IMR-90 (cell line): ENCODE measurements at regions not wholly inside any gene's neighbourhood (a gene's known extent, or its start where the extent isn't known, plus 50 kb on each side); places are given as distances from the start of the nearest gene placed in this dataset.

Source experiments
- ATAC-seq: fragments of 200-7000 bp; cut with Tn5 transposase; 2 replicates; pipeline ENCODE4 v1.9.1; 2020; ENCODE audit warnings: low read depth, mild to moderate bottlenecking, moderate library complexity
- BruUV-seq: library from RNA; stranded (reverse); fragments of 400-500 nt; replicated peaks from 2 replicates; lab custom pipeline; 2021; lab: Mats Ljungman, UMichigan
- CTCF ChIA-PET: fragments of 300-600 bp; formaldehyde crosslinking; extraction: SDS; loops from one replicate; lab custom pipeline; 2021; ENCODE audit warnings: antibody characterized with exemption; lab: Yijun Ruan, JAX
- POLR2A ChIA-PET: fragments of 300-600 bp; sonication (Branson Sonifier 250); formaldehyde crosslinking; loops from one replicate; lab custom pipeline; 2022; ENCODE audit warnings: antibody characterized with exemption; ENCODE audit not compliant: unreplicated experiment; lab: Charles Lee
- DNase-seq: peaks from one replicate; pipeline ENCODE4 v3.0.0; 2013
- H2AFZ ChIP-seq: replicated peaks from 2 replicates; pipeline ENCODE3; 2013; ENCODE audit warnings: low read length, mild to moderate bottlenecking; ENCODE audit not compliant: poor library complexity
- H2AK5ac ChIP-seq: 2 replicates; pipeline ENCODE4 v1.6.1; 2013; ENCODE audit warnings: low read depth, low read length, inconsistent platforms
- H2AK9ac ChIP-seq: replicated peaks from 2 replicates; pipeline ENCODE3; 2013; ENCODE audit warnings: mild to moderate bottlenecking, low read depth, low read length, moderate library complexity; ENCODE audit not compliant: poor library complexity
- H2BK120ac ChIP-seq: 2 replicates; pipeline ENCODE4 v1.6.1; 2013; ENCODE audit warnings: low read depth, low read length, inconsistent platforms
- H2BK15ac ChIP-seq: 3 replicates; pipeline ENCODE4 v1.6.1; 2013; ENCODE audit warnings: low read depth, low read length, inconsistent platforms
- H2BK20ac ChIP-seq: 2 replicates; pipeline ENCODE4 v1.6.1; 2013; ENCODE audit warnings: low read depth, mild to moderate bottlenecking, inconsistent platforms, low read length, moderate library complexity
- H2BK5ac ChIP-seq: 2 replicates; pipeline ENCODE4 v1.6.1; 2013; ENCODE audit warnings: mild to moderate bottlenecking, low read depth, low read length, inconsistent platforms; ENCODE audit not compliant: poor library complexity, severe bottlenecking
- H3K14ac ChIP-seq: replicated peaks from 2 replicates; pipeline ENCODE4 v1.6.1; 2013; ENCODE audit warnings: low read depth, low read length, inconsistent platforms
- H3K18ac ChIP-seq: 2 replicates; pipeline ENCODE4 v1.6.1; 2013; ENCODE audit warnings: low read depth, low read length, control low read depth
- H3K23ac ChIP-seq: 2 replicates; pipeline ENCODE4 v1.6.1; 2013; ENCODE audit warnings: low read depth, low read length, inconsistent platforms
- H3K27ac ChIP-seq: 2 replicates; pipeline ENCODE4 v1.5.1; 2013; ENCODE audit warnings: mild to moderate bottlenecking, control low read depth, low read length; ENCODE audit not compliant: insufficient read depth
- H3K27me3 ChIP-seq: 2 replicates; pipeline ENCODE4 v1.6.1; 2013; ENCODE audit warnings: low read length; ENCODE audit not compliant: control insufficient read depth, insufficient read depth
- H3K36me3 ChIP-seq: 2 replicates; pipeline ENCODE4 v1.6.1; 2013; ENCODE audit warnings: low read length, mixed read lengths; ENCODE audit not compliant: control insufficient read depth, insufficient read depth
- H3K4ac ChIP-seq: 2 replicates; pipeline ENCODE4 v1.6.1; 2013; ENCODE audit warnings: low read depth, low read length, inconsistent platforms
- H3K4me1 ChIP-seq: 2 replicates; pipeline ENCODE4 v1.6.1; 2013; ENCODE audit warnings: low read length, mixed read lengths; ENCODE audit not compliant: control insufficient read depth, insufficient read depth
- H3K4me2 ChIP-seq: 2 replicates; pipeline ENCODE4 v1.6.1; 2013; ENCODE audit warnings: low read depth, mild to moderate bottlenecking, control low read depth, low read length, moderate library complexity
- H3K4me3 ChIP-seq: 2 replicates; pipeline ENCODE4 v1.5.1; 2013; ENCODE audit warnings: low read depth, mild to moderate bottlenecking, control low read depth, low read length, moderate library complexity; ENCODE audit not compliant: insufficient read depth
- H3K56ac ChIP-seq: 2 replicates; pipeline ENCODE4 v1.6.1; 2013; ENCODE audit warnings: low read length, inconsistent platforms; ENCODE audit not compliant: insufficient read depth; ENCODE audit errors: extremely low read depth
- H3K79me1 ChIP-seq, 2 experiments: 2 replicates each; pipeline ENCODE4 v1.6.1; 2013; ENCODE audit warnings: low read length in 2 of 2, inconsistent platforms in 1 of 2, low read depth in 1 of 2
- H3K9ac ChIP-seq: 2 replicates; pipeline ENCODE4 v1.6.1; 2013; ENCODE audit warnings: low read depth, low read length, control low read depth
- H3K9me1 ChIP-seq: 2 replicates; pipeline ENCODE4 v1.6.1; 2013; ENCODE audit warnings: low read length, inconsistent platforms; ENCODE audit not compliant: insufficient read depth
- H3K9me3 ChIP-seq: 2 replicates; pipeline ENCODE4 v1.6.1; 2013; ENCODE audit warnings: low read length; ENCODE audit not compliant: control insufficient read depth, insufficient read depth
- H4K20me1 ChIP-seq: 2 replicates; pipeline ENCODE4 v1.6.1; 2013; ENCODE audit warnings: low read length, inconsistent platforms; ENCODE audit not compliant: insufficient read depth
- H4K5ac ChIP-seq: 2 replicates; pipeline ENCODE4 v1.6.1; 2013; ENCODE audit warnings: mild to moderate bottlenecking, low read depth, low read length, control low read depth
- H4K8ac ChIP-seq, 2 experiments: 2 replicates each; pipeline ENCODE4 v1.6.1; 2013; ENCODE audit warnings: low read depth in 2 of 2, low read length in 2 of 2, control low read depth in 1 of 2, inconsistent platforms in 1 of 2
- H4K91ac ChIP-seq: 2 replicates; pipeline ENCODE4 v1.6.1; 2013; ENCODE audit warnings: low read depth, low read length, inconsistent platforms; ENCODE audit not compliant: insufficient read depth
- BHLHE40 ChIP-seq: fragments of 150-350 bp; IDR thresholded peaks from 2 replicates; pipeline ENCODE4 v1.6.1; 2016; ENCODE audit warnings: mild to moderate bottlenecking, low read depth, low read length
- CEBPB ChIP-seq: IDR thresholded peaks from 2 replicates; pipeline ENCODE4 v1.6.1; 2012; ENCODE audit warnings: low read depth, low read length, improper control_type of control experiment
- FOS ChIP-seq: fragments of 150-350 bp; IDR thresholded peaks from 2 replicates; pipeline ENCODE4 v1.6.1; 2016; ENCODE audit warnings: low read depth, low read length
- MAFK ChIP-seq: IDR thresholded peaks from 2 replicates; pipeline ENCODE4 v1.6.1; 2012; ENCODE audit warnings: low read depth, low read length, improper control_type of control experiment
- NFE2L2 ChIP-seq: fragments of 150-350 bp; IDR thresholded peaks from 2 replicates; pipeline ENCODE4 v1.6.1; 2016; ENCODE audit warnings: low read depth, mild to moderate bottlenecking, low read length
- POLR2A ChIP-seq: IDR thresholded peaks from 2 replicates; pipeline ENCODE4 v1.6.1; 2012; ENCODE audit warnings: mild to moderate bottlenecking, low read depth, low read length
- RAD21 ChIP-seq: IDR thresholded peaks from 2 replicates; pipeline ENCODE4 v1.6.1; 2012; ENCODE audit warnings: low read length, improper control_type of control experiment
- RFX5 ChIP-seq: IDR thresholded peaks from 2 replicates; pipeline ENCODE4 v1.8.0; 2012; ENCODE audit warnings: low read depth, mild to moderate bottlenecking, low read length, moderate library complexity
- WGBS, 2 experiments: methylation state at CpG; one replicate each; pipeline versions ENCODE4 v1.1.5 to v1.1.7; 2013; ENCODE audit warnings: missing lambda C conversion rate in 2 of 2; ENCODE audit not compliant: insufficient read length in 1 of 2; ENCODE audit errors: extremely low coverage in 2 of 2; 5-methylcytosine and 5-hydroxymethylcytosine counted together
- dilution Hi-C: fragments of 300-500 bp; cut with HindIII; formaldehyde crosslinking; loops from one replicate; pipeline ENCODE4 v1.14.3; 2018; ENCODE audit warnings: low sequenced_read_pairs; ENCODE audit not compliant: unreplicated experiment
- in situ Hi-C: fragments of 300-500 bp; cut with MboI; formaldehyde crosslinking; loops from 3 replicates; pipeline ENCODE4 v1.14.3; 2019; ENCODE audit warnings: low sequenced_read_pairs, inconsistent platforms, mixed read lengths
- intact Hi-C: fragments of 100-400 bp; cut with micrococcal nuclease; formaldehyde crosslinking; loops from 2 replicates; pipeline ENCODE4 v1.10.0; 2022
- TF ChIP-seq, protein P1 (sequence below): fragments of 150-350 bp; IDR thresholded peaks from 2 replicates; pipeline ENCODE4 v1.6.1; 2016; ENCODE audit warnings: low read depth, mild to moderate bottlenecking, low read length, moderate library complexity, borderline replicate concordance
- TF ChIP-seq, protein P2 (sequence below): conservative IDR thresholded peaks from 2 replicates; pipeline ENCODE4 v1.5.1; 2012; ENCODE audit warnings: mild to moderate bottlenecking, low read depth, low read length, improper control_type of control experiment

GRCh38 chr3:73955494-73956070 lies 330.8 kb upstream of the PDZRN3 start:
- H2BK20ac ChIP-seq = no peak overlapping the region
- no peak overlapping the region for H3K4me3 ChIP-seq
- no peak overlapping the region for H4K5ac ChIP-seq
- ChIA-PET CTCF (no interaction called here), POLR2A (no interaction called here)
- WGBS, 2 experiments = no CpG with 5 or more reads among the region's 2 CpGs
- H3K9ac ChIP-seq = no peak overlapping the region
- no peaks in the 10 kb centered on the region for H3K4me1 ChIP-seq
- H3K23ac ChIP-seq = no peak overlapping the region
- no peaks in the 10 kb centered on the region for H3K36me3 ChIP-seq
- TF ChIP-seq RAD21 (no peak), FOS (no peak), BHLHE40 (no peak), NFE2L2 (no peak), CEBPB (no peak), RFX5 (no peak), POLR2A (no peak), MAFK (no peak)
- TF ChIP-seq, protein P1, sequence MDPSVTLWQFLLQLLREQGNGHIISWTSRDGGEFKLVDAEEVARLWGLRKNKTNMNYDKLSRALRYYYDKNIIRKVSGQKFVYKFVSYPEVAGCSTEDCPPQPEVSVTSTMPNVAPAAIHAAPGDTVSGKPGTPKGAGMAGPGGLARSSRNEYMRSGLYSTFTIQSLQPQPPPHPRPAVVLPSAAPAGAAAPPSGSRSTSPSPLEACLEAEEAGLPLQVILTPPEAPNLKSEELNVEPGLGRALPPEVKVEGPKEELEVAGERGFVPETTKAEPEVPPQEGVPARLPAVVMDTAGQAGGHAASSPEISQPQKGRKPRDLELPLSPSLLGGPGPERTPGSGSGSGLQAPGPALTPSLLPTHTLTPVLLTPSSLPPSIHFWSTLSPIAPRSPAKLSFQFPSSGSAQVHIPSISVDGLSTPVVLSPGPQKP = no peak
- TF ChIP-seq, protein P2, sequence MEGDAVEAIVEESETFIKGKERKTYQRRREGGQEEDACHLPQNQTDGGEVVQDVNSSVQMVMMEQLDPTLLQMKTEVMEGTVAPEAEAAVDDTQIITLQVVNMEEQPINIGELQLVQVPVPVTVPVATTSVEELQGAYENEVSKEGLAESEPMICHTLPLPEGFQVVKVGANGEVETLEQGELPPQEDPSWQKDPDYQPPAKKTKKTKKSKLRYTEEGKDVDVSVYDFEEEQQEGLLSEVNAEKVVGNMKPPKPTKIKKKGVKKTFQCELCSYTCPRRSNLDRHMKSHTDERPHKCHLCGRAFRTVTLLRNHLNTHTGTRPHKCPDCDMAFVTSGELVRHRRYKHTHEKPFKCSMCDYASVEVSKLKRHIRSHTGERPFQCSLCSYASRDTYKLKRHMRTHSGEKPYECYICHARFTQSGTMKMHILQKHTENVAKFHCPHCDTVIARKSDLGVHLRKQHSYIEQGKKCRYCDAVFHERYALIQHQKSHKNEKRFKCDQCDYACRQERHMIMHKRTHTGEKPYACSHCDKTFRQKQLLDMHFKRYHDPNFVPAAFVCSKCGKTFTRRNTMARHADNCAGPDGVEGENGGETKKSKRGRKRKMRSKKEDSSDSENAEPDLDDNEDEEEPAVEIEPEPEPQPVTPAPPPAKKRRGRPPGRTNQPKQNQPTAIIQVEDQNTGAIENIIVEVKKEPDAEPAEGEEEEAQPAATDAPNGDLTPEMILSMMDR = no peak
- H3K27ac ChIP-seq = no peak overlapping the region
- H3K9me3 ChIP-seq = no peaks in the 10 kb centered on the region
- H2AK5ac ChIP-seq = no peak overlapping the region
- no peaks in the 10 kb centered on the region for H4K20me1 ChIP-seq
- no peak overlapping the region for H2BK15ac ChIP-seq
- H2BK120ac ChIP-seq = no peak overlapping the region
- no peak overlapping the region for H3K14ac ChIP-seq
- dilution Hi-C loops (no loop called here), intact Hi-C loops (loop anchor here (1.0 kb wide), 1 partner anchor 40 kb away; no protein-coding TSS in a partner anchor), in situ Hi-C loops (no loop called here)
- DNase-seq = no peak
- H3K9me1 ChIP-seq = no peaks in the 10 kb centered on the region
- no peaks in the 10 kb centered on the region for H3K79me1 ChIP-seq
- no TSS peak for BruUV-seq
- H3K56ac ChIP-seq = no peak overlapping the region; the same call in 1 of the 2 replicates
- no peak overlapping the region for H2AFZ ChIP-seq
- H3K4ac ChIP-seq = no peak overlapping the region
- no peak for ATAC-seq
- H4K8ac ChIP-seq = no peak overlapping the region
- H3K18ac ChIP-seq = no peak overlapping the region
- no peaks in the 10 kb centered on the region; the same call in 1 of the 2 replicates for H3K27me3 ChIP-seq
- H3K4me2 ChIP-seq = no peak overlapping the region
- H4K91ac ChIP-seq = no peak overlapping the region
- no peak overlapping the region for H2AK9ac ChIP-seq
- H2BK5ac ChIP-seq = no peak overlapping the region
